Cardiac muscle cell (in vitro differentiated cells and primary cell): ENCODE measurements at regions not wholly inside any gene's neighbourhood (a gene's known extent, or its start where the extent isn't known, plus 50 kb on each side); places are given as distances from the start of the nearest gene placed in this dataset.
"Not testable (repeated sequence)": the region's sequence is repeated elsewhere in the genome, so short reads cannot be mapped to it uniquely, and the experiment has no call there.

Experiments
- DNase-seq, 2 donors: peaks; one replicate each; pipeline versions ENCODE4 v3.0.0 to v3.0.0-alpha.2; 2010 to 2017; ENCODE audit warnings: low read depth in 1 of 2, low spot score in 1 of 2
- H3K27ac ChIP-seq: fragments of 200-600 bp; sonication (generic); 2 replicates; pipeline ENCODE4 v1.5.1; 2016
- H3K27me3 ChIP-seq: fragments of 200-600 bp; sonication (generic); 2 replicates; pipeline ENCODE4 v1.6.0; 2016; ENCODE audit warnings: control low read depth
- H3K36me3 ChIP-seq: fragments of 200-600 bp; sonication (generic); 2 replicates; pipeline ENCODE4 v1.5.1; 2016; ENCODE audit warnings: control low read depth
- H3K4me1 ChIP-seq: fragments of 200-600 bp; sonication (generic); 2 replicates; pipeline ENCODE4 v1.8.1; 2017; ENCODE audit warnings: low read depth, mild to moderate bottlenecking, mixed run types
- H3K4me3 ChIP-seq: fragments of 200-600 bp; sonication (generic); 2 replicates; pipeline ENCODE4 v1.5.1; 2016; ENCODE audit warnings: mild to moderate bottlenecking
- H3K9me3 ChIP-seq: fragments of 200-600 bp; sonication (generic); 2 replicates; pipeline ENCODE4 v1.5.1; 2017; ENCODE audit warnings: low read depth, mild to moderate bottlenecking, control low read depth
- TF ChIP-seq, protein P1 (sequence below): IDR thresholded peaks from 2 replicates; pipeline ENCODE4 v1.5.1; 2012; ENCODE audit warnings: low read depth, mild to moderate bottlenecking, low read length

DNA sequence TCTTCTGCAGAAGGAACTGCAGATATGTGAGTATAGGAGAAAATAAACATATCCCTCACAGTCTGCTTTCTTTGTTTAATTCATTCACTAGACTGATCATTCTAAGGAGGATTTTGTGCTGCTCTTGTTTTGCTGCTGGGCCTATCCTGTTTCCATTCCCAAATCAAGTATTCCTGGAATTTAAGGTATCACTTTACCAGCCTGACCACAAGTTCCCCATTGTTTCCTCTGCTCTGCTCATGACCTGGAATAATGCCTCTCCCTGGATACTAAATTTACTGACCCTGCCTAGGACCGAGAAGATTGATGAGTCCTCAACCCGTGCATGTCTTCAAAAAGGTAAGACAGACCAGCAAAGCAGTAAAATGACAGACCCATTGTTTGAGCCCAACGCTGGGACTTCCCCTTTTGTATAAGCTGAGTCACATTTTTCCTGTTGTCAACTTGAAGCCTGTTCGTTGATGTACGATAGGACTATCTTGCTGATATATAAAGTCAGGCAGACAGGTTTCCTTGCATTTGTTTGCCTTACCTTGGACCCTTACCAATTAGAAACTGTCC is 85.5 kb upstream of the TET2 start:
- TF ChIP-seq, protein P1, sequence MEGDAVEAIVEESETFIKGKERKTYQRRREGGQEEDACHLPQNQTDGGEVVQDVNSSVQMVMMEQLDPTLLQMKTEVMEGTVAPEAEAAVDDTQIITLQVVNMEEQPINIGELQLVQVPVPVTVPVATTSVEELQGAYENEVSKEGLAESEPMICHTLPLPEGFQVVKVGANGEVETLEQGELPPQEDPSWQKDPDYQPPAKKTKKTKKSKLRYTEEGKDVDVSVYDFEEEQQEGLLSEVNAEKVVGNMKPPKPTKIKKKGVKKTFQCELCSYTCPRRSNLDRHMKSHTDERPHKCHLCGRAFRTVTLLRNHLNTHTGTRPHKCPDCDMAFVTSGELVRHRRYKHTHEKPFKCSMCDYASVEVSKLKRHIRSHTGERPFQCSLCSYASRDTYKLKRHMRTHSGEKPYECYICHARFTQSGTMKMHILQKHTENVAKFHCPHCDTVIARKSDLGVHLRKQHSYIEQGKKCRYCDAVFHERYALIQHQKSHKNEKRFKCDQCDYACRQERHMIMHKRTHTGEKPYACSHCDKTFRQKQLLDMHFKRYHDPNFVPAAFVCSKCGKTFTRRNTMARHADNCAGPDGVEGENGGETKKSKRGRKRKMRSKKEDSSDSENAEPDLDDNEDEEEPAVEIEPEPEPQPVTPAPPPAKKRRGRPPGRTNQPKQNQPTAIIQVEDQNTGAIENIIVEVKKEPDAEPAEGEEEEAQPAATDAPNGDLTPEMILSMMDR, result no peak
- H3K36me3 ChIP-seq, result no peaks in the 10 kb centered on the region
- H3K27ac ChIP-seq, result no peak overlapping the region
- H3K9me3 ChIP-seq, result no peaks in the 10 kb centered on the region
- H3K27me3 ChIP-seq, result no peaks in the 10 kb centered on the region
- no peaks in the 10 kb centered on the region for H3K4me1 ChIP-seq
- peak in 1 of 2 donors; percentile 61 for DNase-seq
- H3K4me3 ChIP-seq, result no peak overlapping the region

DNA sequence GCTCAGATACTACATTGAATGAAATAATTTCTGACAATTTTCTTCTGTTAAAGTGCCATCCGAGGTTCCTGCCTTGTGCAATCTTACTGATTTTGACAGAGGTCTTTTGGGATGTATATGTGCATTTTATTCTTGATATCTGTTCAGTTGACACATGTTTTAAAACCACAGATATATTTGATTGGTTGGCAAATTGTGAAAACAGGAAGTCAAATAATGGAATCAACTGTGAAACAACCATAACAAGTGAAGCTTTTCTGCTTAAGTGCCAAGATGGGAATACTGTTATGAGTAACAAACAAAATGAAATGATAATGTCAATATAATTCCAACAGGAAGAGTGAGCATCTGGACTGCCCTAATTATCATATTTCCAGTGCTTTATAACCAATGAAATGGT is 84.9 kb upstream of the TET2 start:
- Histone ChIP-seq H3K27me3 (no peaks in the 10 kb centered on the region), H3K4me3 (no peak overlapping the region), H3K36me3 (no peaks in the 10 kb centered on the region), H3K4me1 (no peaks in the 10 kb centered on the region), H3K27ac (no peak overlapping the region), H3K9me3 (no peaks in the 10 kb centered on the region)
- TF ChIP-seq, protein P1, result no peak
- DNase-seq, result no peak

DNA sequence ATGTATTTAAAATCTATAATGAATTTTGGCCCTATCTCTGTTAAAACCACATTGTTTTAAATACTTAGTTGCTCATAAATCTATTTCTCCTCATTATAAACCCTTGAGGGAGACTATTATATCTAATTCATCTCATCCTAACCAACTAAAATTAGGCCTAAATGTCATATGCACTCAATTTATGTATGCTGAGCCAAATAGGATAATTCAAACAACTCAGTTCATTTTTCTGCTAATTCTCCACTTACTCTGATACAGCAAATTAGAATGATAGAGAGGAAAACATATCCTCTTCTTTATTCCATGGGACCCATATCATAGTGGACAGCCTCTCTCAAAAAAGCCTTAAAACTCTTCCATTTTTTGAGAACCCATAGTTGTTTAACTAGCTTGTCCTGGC is 80.3 kb upstream of the TET2 start:
- H3K36me3 ChIP-seq, result no peaks in the 10 kb centered on the region
- no peaks in the 10 kb centered on the region for H3K9me3 ChIP-seq
- H3K27me3 ChIP-seq, result no peaks in the 10 kb centered on the region
- TF ChIP-seq, protein P1, result no peak
- DNase-seq, result no peak
- H3K27ac ChIP-seq, result no peak overlapping the region
- H3K4me3 ChIP-seq, result no peak overlapping the region
- H3K4me1 ChIP-seq, result no peaks in the 10 kb centered on the region

DNA sequence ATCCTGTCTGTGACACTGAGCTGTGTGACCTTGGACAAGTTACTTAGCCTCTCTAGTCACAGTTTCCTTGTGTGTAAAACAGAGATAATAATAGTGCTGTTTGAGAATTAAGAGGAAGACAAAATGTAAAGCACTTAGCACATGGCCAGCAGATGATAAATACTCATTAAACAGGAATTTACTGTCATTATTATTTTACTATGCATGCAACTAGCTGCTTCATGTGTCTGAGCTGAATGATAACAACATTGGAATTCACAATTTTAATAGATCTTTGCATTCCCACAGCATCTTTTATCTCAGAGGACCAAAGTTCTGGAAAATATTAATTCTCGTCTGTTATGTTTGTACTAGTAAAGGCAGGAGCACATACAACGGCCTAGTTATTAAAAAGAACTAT is 79.2 kb upstream of the TET2 start:
- TF ChIP-seq, protein P1, result no peak
- Histone ChIP-seq H3K4me1 (no peaks in the 10 kb centered on the region), H3K36me3 (no peaks in the 10 kb centered on the region), H3K27ac (no peak overlapping the region), H3K4me3 (no peak overlapping the region), H3K9me3 (no peaks in the 10 kb centered on the region), H3K27me3 (no peaks in the 10 kb centered on the region)
- DNase-seq, result no peak

DNA sequence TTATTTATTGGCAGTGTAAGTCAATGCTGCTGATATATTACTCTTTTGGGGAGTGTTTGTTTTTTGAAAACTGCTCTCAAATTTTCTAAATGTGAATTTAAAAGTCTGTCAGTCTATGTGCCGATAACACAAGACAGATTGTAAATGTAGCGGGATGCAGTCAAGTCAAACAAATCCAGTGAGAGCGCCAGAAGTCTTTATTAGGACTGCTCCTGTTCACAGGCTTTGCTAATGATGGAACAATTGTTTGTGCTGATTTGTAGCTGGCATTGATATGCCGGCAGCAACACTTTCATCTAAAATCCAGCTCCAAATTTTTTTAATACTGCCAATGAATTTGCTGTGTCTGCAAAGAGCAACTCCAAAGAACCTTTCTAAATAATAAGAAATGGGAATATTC is 78.7 kb upstream of the TET2 start:
- no peaks in the 10 kb centered on the region for H3K9me3 ChIP-seq
- no peak overlapping the region for H3K27ac ChIP-seq
- H3K4me3 ChIP-seq, result no peak overlapping the region
- no peak for DNase-seq
- no peaks in the 10 kb centered on the region for H3K27me3 ChIP-seq
- H3K4me1 ChIP-seq, result no peaks in the 10 kb centered on the region
- H3K36me3 ChIP-seq, result no peaks in the 10 kb centered on the region
- TF ChIP-seq, protein P1, result no peak

DNA sequence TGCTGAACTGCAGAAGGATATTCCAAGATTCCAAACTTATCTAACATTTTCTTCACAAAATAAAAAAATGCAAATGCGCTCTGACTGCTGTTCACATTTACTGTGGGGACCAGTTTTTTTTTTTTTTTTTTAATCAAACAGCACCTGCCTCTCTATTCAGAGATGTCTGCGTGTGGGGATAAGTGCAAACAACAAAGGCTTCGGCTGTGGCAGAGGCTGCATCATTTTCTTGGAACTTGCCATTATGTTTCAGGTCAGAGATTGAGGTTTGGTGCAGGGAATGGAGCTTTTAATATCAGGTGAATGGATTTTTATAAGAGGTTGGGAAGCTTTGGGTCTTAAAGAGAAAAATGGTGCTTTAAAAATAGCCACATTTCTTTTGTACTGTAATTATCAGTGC is 78.2 kb upstream of the TET2 start:
- Histone ChIP-seq H3K9me3 (no peaks in the 10 kb centered on the region), H3K27ac (no peak overlapping the region), H3K4me3 (no peak overlapping the region), H3K4me1 (no peaks in the 10 kb centered on the region), H3K36me3 (no peaks in the 10 kb centered on the region), H3K27me3 (no peaks in the 10 kb centered on the region)
- DNase-seq, result no peak
- TF ChIP-seq, protein P1, result no peak

DNA sequence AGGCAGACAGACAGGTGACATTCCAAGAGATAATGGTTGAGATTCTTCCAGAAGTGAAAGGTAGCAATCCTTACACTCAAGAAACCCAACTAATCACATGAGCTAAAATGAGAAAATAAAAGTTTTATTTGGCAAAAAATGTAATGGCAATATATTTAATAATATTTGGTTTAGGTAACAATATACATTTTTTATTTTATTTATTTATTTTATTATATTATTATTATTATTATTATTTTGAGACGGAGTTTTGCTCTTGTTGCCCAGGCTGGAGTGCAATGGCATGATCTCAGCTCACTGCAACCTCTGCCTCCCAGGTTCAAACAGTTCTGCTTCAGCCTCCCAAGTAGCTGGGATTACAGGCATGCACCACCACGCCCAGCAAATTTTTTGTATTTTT is 74.6 kb upstream of the TET2 start:
- not testable (repeated sequence) for H3K4me3 ChIP-seq, DNase-seq, H3K27ac ChIP-seq, H3K27me3 ChIP-seq, H3K4me1 ChIP-seq, H3K9me3 ChIP-seq, H3K36me3 ChIP-seq
